Stimulated activated CD8-positive, alpha-beta memory T cell treated with anti-CD3 and anti-CD28 coated beads, Interleukin-2, amount 100 ng/mL, for 48 hours (primary cell): ENCODE measurements at regions not wholly inside any gene's neighbourhood (a gene's known extent, or its start where the extent isn't known, plus 50 kb on each side); places are given as distances from the start of the nearest gene placed in this dataset.

Experiments
- DNase-seq, 2 donors: peaks; one replicate each; pipeline ENCODE4 v3.0.0-alpha.2; 2020; ENCODE audit warnings: low read depth in 2 of 2

DNA sequence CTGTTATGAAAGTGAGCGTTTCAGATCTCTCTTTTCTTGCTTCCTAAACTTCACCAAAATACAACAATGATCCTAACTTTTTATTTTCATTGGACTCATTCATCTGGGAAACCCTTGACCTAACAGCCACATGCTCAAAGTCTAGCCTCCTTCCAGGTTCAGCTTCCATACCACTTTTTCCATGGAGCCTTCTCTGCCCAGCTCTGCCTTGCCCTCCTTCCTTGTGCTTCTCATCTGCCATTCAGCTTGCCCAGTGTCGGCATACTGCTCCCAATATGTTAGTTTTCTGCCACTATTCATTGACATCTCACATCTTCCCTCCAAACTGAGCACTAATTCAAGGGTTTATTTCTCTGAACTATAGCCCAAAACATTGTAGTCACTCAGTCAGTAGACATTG is 214.7 kb downstream of the RAD51AP2 start:
- no peak for DNase-seq

DNA sequence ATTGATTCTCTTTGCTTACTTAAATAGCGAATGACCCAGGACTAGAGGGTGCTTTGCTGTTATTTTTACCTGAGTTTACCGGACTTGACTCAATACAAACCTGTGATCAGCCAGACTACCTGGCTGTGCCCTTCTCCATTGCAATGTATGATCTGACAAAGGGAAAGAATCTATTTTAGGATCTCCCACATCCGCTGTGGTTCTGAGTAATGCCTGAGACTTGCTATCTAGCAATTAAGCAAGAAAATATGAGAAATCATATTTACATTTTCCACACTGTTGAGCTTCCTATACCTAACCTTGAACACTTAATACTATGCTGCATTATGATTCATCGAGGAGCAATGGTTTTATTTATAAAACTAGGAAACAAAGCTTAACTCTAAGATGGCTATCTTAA is 215.2 kb downstream of the RAD51AP2 start:
- DNase-seq, result no peak

DNA sequence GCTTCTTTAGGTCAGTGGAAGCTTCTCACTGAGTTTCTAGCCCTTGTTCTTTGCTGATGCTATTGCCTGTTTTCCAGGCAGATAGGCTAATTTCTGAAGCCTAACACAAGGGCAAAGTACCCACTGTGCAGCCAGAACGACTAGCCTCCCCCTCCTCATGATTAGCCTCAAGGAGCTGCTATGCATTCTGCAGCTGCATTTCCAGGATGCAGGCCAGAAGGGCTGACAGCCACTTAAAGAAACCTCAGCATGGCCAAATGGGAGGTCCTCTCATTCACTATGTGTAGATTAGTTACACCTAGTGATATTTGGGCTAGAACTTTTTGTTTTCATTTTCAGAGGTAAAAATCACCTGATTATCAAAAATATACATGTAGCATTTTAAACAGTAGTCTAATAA is 216.0 kb downstream of the RAD51AP2 start:
- no peak for DNase-seq

DNA sequence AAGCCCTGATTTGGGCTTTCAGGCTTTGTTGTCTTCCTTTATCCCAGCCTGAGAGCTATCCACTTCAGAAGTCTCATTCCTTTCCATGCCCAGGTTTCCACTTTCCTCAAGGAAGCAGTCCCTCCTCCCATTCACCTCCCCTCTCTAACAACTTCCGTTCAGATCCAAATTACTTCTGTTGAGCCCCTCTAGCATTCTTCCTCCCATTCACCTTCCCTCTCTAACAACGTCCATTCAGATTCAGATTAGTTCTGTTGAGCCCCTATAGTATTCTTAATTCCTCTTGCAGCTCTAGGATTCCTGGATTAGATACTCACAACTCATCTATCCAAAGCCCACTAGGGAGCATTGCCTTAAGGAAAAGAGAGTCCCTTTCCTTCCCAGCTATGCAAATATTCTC is 216.8 kb downstream of the RAD51AP2 start:
- no peak for DNase-seq

DNA sequence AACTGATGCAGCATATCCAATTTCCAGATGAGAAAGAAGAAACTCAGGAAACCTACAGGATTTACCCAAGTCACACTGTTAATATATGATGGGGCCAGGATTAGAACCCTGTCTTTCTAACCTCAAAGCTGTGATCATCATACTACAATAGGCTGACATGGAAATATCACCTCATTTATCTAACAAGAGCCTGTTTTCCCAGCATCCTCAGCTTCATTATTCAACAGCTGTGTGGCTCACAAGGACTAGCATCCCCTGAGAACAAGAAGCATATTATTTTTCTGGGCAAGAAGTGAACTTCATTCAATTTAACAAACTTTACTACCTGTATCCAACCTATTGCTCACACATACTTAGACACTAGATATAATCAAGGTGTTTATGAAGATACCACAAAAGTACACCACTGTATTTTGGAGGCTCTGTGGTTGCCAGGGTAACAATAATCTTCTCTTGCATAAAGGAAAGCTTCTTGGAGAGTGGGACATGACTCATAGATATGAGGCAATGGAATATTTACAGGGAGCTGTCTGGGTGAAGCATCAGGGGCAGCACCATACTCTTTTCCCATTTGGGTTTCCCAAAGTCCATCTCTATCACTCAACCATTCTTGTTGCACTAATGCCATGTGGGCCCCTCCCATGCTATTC is 218.2 kb downstream of the RAD51AP2 start:
- no peak for DNase-seq

DNA sequence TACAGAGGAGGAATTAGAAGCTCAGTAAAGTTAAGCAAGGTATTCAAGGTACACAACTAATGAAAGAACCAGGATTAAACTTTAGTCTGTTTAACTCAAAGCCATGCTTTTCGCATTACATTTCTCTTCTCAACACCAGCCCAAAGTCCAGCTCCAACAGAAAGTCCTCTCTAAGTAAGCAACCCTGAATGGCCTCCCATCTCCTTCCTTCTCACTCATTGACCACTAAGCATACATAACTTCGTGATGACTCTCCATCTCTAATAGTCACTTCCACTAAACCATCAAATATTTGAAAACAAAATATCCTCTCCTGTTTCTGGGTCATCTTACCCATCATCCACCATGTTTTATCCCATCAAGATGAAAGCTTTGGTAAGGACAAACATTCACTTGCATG is 219.8 kb downstream of the RAD51AP2 start:
- DNase-seq, result no peak

DNA sequence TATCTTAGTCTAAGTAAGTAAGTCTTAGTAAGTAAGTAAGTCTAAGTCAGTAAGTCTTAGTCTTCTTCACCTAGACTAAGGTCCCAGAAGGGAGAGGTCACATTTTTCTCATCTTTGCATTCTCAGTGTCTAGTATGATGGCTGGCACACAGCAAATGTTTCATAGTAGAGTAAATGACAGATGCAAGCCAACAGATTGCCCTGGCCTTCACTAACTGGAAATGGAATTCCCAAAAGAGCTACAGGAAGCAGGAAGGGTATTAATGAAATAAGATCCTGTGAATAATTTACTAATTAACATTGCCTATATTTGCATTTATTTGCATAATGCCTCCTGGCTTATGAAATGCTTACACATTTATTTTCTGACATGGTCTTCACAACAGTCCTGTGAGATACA is 221.6 kb downstream of the RAD51AP2 start:
- DNase-seq, result no peak

DNA sequence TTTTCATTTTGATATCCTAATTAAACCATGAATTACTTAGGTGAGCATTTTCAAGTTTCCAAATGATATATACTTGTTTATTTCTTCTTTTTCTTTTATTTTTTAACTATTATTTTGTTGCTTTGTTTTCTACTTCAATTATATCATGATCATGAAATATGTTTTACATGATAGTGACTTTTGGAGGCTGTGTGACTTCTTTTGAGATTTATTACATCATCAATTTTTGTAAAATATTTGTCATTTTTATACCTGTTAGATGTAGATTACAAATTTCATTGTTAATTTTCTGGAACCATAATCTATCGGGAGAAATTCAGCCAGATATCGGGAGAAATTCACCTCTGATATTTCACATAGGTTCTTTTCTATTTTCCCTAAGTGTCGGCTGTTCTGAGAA is 228.6 kb downstream of the RAD51AP2 start:
- no peak for DNase-seq

DNA sequence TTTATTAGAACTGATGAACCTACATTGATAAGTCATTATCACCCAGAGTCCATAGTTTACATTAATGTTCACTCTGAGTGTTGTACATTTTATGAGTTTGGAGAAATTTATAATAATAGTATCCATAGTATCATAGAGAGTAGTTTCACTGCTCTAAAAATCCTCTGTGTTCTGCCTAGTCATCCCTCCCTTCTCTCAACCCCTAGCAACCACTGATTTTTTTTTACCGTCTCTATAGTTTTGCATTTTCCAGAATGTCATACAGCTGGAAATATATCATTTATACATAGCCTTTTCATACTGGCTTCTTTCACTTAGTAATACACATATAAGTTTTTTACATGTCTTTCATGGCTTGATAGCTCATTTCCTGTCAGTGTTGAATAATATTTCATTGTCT is 231.1 kb downstream of the RAD51AP2 start:
- DNase-seq, result no peak

DNA sequence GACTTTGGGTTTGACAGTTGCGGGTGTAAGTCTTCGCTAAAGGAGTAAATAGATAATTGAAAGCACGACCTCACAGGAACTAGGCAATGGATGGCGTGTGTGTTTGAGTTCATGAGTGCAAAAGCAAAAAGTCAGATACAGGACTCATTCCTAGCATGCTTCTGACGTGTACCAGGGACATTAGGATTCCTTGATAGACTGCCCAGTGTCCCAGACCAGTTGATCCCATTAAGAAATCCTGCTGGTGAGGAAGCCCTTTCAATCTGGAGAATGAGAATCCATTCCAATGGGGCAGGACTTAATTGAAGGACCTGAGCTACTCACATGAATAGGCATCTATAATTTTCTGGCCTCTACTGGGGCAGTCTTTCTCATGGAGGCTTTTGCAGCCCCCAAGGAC is 235.4 kb downstream of the RAD51AP2 start:
- DNase-seq, result no peak

DNA sequence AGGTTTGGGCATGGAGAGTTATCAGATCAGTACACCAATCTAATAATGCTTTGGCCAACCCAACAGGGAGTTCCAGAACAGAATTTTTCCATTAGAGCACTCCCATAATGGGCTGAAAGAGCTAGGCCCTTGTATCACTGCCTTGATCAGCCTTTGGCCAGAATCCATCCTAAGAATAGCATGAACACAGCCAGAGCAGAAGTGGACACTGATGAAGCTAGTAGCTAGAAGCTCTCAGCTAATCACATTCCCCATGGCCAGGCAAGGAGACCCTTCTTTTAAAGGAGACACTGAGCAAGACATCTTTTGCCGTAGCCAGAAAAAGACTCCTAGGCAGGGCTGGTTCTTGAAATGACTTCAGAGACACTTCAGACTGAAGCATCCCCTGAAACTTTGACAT is 236.0 kb downstream of the RAD51AP2 start:
- no peak for DNase-seq

DNA sequence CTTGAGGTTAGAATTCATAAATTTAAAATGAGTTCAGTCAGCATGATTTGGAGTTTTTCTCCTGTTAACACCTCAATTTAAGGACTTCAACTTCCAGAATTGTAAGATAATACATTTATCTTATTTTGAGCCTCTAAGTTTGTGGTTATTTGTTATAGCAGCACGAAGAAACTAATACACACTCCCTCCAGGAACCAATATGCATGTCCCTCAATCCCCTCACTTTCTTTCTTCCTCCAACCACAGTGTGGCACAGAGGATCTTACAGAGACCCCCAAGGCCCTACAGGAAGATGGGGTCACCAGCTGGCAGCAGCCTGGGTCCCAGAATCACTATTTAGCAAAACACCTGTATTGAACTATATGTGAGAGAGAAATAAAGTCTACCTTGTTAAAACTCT is 242.0 kb downstream of the RAD51AP2 start:
- DNase-seq, result no peak

DNA sequence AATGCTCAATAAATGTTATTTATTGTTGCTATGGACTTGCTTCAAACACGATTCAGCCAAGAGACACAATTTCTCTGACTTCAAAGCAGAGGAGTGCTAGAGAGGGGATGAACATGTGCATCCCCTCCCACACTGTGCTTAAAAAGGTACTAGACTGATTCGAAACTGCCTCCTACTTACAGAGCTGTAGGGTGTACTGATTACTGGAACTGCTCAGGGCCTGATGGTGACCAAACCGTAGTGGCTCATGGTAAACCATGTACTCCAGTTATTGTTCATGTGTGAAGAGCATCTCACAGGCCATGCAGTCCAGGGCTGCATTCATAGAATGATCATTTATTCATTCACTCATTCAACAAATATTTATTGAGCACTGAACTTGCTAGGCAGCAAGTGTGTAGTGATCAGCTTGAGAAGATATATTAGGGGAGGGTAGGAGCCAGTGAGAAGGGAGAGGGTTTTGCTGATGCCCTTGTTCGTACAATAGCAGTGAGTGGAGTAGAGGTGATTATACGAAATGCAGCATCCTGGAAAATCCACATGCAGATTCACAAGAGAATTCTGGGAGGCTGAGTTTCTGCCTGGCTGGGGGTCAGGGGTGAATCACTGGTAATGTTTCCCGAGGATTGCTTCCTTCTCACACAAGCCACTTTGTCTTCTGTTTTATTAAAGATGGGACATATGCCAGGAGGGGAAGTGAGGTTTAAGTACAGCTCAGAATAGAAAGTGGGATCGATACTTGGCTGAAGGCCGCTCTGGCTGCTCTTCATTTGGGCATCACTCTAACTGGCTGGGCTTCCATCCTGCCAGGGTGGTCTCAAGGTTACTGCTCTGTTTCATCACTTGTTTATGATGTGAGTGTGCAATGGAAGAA is 245.4 kb downstream of the RAD51AP2 start:
- no peak for DNase-seq

DNA sequence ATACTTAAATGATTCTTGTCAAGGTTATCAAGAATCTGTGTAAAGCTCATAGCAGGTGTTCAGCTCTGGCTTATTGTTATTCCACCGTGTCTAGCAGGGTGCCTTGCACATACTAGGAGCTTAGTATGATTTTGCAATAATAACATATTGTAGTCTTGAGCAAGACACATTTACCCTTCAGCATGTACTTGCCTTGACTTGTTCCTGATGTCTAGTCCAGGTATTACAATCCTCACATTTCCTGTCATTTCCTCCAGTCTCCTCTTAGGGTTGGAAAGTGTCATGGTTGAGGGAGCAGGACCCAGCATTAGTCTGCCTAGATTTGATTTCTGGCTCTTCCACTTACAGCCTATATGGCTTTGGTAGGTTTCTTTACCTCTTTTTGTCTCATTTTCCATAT is 246.1 kb downstream of the RAD51AP2 start:
- no peak for DNase-seq

DNA sequence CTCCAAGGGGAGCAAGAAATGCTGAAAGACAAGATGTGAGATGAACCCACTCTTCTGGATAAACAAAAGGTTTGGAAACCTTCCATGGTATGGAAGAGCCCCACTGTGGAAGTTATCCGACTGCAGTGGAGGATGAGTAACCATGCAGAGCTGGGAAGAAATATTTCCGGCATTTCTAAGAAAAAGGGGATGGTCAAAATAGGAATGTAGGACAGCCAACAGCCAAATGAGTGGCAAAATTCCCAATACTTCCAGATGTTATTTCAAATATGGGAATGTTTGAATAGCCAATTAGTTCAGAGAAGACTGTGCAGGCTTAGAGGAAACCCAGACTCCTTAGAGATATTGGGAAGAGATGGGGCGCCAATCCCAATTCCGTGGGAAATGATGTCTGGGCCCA is 246.8 kb downstream of the RAD51AP2 start:
- no peak for DNase-seq

DNA sequence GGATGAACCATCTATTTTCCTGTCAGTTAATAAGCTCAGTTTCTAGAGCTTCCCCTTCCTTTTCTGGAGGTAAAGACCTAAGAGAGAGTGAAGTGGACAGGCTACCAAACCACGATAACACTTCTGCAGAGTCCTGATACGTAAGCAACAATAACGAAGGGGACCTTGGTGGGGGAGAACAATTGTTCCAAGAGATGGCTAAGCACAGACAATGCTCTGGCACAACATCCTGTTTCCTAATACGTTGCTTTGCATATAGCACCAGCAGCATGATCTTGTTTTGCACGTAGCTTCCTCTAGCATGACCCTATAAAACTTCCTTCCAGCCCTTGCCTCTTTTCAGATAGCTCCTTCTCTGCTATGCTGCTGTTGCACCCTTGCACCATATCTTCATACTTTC is 247.3 kb downstream of the RAD51AP2 start:
- DNase-seq, result no peak

DNA sequence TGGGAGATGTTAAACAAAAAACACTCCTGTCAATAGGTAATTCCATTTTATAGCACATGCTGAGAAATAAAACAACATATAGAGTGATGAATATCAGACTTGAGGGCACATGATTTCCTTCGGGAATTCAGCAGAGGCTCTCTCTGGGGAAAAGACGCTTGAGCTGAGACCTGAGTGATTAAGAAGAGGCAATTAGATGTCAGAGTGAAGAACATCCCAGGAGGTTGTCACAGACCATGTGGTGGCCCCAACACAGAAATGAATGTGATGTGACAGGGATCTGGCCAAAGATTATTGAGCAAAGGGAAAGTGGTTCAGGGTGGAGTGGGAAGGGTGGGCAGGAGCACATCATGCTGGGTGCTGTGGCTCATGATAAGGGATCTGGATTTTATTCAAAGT is 254.7 kb downstream of the RAD51AP2 start:
- DNase-seq, result no peak

DNA sequence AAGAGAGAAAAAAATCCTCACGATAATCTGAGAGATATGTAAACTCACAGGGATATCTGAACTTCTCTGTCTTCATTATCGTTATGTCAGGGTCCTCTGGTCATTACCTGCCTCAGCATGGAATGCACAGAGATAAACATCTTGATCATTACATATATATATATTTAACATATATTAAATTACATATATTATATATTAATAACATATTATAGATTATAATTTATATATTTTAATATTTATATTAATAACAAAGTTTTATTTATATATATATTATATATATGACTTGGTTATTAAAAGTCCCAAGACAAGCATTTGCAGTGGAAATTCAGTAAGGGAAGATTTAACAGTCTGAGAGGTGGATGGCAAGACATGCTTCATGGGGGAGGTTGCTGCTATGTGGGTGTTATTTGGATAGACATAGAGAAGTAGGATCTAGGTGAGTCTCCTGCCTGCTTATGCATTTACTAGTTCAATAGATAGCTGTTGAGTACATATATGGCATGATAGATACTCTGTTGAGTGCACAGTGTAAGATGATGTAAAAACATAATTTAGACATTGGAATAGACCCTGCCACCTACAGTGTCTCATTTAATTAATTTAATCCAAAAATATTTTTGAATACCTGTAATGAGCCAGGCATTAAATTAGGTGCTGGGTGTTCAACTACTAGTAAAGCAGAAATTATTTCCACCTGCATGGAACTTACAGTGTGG is 255.2 kb downstream of the RAD51AP2 start:
- DNase-seq, result no peak

DNA sequence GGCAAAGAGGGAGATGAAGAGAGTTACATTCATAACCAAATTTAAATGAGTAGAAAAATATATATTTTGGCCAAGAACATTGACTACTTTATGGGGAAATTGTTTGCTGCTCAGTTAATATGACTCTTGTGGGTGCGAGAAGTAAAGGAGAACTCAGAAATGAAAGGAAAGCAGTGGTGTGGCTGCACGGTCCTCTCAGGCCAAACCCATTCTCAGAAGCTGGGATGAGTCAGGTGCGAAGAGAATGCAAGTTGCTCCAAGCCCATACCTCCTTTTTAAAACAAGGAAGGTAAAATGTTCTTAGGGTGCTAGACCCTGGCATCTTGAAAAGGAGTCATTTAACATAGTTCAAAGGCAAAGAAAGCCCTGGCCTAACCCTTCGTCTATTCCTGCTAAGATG is 258.6 kb downstream of the RAD51AP2 start:
- no peak for DNase-seq

DNA sequence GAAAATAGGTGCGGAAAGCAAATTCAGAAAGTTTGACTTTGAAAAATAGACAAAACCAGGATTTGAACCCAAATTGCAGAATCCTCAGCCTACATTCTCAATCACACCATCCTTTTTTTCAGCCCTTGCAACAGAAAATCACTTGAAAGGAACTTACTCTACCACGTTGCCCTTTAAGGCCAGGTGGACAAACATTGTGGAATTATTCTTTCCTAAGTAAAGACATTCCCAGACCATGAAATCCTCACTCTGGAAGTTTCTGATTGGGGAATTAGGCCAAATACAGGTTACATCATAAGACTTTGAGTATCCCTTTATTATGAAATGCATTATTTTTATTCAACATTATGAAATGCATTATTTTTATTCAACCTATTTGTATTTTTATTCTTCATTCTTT is 259.4 kb downstream of the RAD51AP2 start:
- no peak for DNase-seq

DNA sequence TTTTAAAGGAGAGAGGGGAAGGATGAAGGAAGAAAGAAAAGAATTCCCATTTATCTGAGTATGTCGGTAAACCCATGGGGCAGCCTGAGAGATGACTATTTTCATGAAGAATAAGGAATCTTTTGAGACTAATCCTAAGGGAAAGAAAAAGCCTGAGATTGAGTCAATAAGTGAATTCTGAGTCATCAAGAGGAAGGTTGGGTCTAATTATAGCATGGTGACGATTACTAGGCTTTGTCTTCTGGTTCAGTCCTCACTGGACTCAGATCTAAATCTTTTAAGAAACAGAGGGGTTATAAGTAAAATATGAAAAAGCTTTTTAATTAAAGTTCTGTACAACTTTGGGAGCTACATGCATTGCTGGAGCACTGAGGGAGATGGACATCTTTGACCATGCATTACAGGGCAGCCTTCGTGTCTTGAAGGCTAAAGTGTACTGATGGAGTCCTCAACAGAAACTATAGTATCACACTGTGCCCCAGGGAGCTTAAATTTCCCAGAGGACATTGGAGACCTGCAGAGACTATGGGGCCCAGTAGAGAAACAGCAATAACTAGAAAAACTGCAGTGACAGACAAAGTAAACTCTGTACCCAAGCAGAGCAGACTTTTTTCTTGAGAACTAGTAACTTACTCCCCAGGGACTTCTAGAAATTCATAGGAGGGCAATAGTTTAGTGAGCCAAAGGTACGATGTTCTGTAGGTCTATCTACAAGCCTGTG is 260.9 kb downstream of the RAD51AP2 start:
- no peak for DNase-seq

DNA sequence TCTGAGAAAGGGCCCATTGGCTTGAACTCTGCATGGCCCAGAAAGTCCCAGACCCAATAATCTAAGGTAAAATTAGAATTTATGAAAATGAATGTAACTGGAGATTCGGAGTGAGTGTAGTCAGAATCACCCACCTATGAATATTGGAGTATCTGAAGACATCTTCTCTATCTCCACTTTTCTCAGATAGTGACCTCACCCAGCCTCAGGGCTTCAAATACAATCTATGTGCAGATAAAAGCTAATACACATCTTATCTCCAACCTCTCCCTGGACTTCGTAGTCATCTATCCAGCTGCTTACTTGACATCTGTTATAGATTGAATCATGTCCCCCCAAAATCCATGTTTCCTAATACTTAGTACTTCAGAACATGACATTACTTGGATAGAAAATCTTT is 263.2 kb downstream of the RAD51AP2 start:
- DNase-seq, result no peak
